HepG2 (cell line): ENCODE measurements at regions not wholly inside any gene's neighbourhood (a gene's known extent, or its start where the extent isn't known, plus 50 kb on each side); places are given as distances from the start of the nearest gene placed in this dataset.
A peak's percentile ranks its signal among the peaks of the same experiment; 100 is the strongest.

Experiments used
- BRF2 ChIP-seq: sonication (generic); formaldehyde crosslinking; IDR thresholded peaks from 2 replicates; pipeline ENCODE4 v1.8.1; 2022; ENCODE audit warnings: mild to moderate bottlenecking, missing genetic modification reagents
- MAX ChIP-seq: IDR thresholded peaks from 2 replicates; pipeline ENCODE4 v1.6.1; 2012; ENCODE audit warnings: inconsistent platforms
- SOX5 ChIP-seq: IDR thresholded peaks from 2 replicates; pipeline ENCODE4 v1.6.1; 2016; ENCODE audit warnings: borderline replicate concordance
- SRSF4 ChIP-seq: fragments of 200-400 bp; formaldehyde crosslinking; IDR thresholded peaks from one replicate; pipeline ENCODE4 v1.6.1; 2018; ENCODE audit warnings: mild to moderate bottlenecking, low read depth, low read length, moderate library complexity; ENCODE audit not compliant: poor library complexity, severe bottlenecking
- TP53 ChIP-seq: sonication (generic); formaldehyde crosslinking; conservative IDR thresholded peaks from 2 replicates; pipeline ENCODE4 v1.4.0; 2020; ENCODE audit warnings: missing genetic modification reagents
- ZBTB21 ChIP-seq: sonication (generic); formaldehyde crosslinking; IDR thresholded peaks from 2 replicates; pipeline ENCODE4 v1.4.0; 2020; ENCODE audit warnings: missing genetic modification reagents
- ZNF143 ChIP-seq: sonication (generic); formaldehyde crosslinking; IDR thresholded peaks from 2 replicates; pipeline ENCODE4 v1.4.0; 2020; ENCODE audit warnings: missing genetic modification reagents
- TF ChIP-seq, protein P1 (sequence below): sonication (generic); formaldehyde crosslinking; IDR thresholded peaks from 2 replicates; pipeline ENCODE4 v1.8.1; 2023; ENCODE audit warnings: missing genetic modification reagents, mild to moderate bottlenecking, borderline replicate concordance
- TF ChIP-seq, protein P2 (sequence below): sonication (generic); formaldehyde crosslinking; IDR thresholded peaks from 2 replicates; pipeline ENCODE4 v1.4.0; 2020; ENCODE audit warnings: missing genetic modification reagents

GRCh38 chr14:61609191-61609843, 86.0 kb upstream of the HIF1A start:
- TF ChIP-seq SOX5 (peak; percentile 89), SRSF4 (no peak), TP53 (CRISPR knock-in tag) (no peak), ZBTB21 (CRISPR knock-in tag) (no peak), BRF2 (CRISPR knock-in tag) (no peak), MAX (peak; percentile 40; the same call in 1 of the 2 replicates), ZNF143 (CRISPR knock-in tag) (no peak)
- TF ChIP-seq, protein P1, sequence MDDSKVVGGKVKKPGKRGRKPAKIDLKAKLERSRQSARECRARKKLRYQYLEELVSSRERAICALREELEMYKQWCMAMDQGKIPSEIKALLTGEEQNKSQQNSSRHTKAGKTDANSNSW (CRISPR knock-in tag): no peak
- TF ChIP-seq, protein P2, sequence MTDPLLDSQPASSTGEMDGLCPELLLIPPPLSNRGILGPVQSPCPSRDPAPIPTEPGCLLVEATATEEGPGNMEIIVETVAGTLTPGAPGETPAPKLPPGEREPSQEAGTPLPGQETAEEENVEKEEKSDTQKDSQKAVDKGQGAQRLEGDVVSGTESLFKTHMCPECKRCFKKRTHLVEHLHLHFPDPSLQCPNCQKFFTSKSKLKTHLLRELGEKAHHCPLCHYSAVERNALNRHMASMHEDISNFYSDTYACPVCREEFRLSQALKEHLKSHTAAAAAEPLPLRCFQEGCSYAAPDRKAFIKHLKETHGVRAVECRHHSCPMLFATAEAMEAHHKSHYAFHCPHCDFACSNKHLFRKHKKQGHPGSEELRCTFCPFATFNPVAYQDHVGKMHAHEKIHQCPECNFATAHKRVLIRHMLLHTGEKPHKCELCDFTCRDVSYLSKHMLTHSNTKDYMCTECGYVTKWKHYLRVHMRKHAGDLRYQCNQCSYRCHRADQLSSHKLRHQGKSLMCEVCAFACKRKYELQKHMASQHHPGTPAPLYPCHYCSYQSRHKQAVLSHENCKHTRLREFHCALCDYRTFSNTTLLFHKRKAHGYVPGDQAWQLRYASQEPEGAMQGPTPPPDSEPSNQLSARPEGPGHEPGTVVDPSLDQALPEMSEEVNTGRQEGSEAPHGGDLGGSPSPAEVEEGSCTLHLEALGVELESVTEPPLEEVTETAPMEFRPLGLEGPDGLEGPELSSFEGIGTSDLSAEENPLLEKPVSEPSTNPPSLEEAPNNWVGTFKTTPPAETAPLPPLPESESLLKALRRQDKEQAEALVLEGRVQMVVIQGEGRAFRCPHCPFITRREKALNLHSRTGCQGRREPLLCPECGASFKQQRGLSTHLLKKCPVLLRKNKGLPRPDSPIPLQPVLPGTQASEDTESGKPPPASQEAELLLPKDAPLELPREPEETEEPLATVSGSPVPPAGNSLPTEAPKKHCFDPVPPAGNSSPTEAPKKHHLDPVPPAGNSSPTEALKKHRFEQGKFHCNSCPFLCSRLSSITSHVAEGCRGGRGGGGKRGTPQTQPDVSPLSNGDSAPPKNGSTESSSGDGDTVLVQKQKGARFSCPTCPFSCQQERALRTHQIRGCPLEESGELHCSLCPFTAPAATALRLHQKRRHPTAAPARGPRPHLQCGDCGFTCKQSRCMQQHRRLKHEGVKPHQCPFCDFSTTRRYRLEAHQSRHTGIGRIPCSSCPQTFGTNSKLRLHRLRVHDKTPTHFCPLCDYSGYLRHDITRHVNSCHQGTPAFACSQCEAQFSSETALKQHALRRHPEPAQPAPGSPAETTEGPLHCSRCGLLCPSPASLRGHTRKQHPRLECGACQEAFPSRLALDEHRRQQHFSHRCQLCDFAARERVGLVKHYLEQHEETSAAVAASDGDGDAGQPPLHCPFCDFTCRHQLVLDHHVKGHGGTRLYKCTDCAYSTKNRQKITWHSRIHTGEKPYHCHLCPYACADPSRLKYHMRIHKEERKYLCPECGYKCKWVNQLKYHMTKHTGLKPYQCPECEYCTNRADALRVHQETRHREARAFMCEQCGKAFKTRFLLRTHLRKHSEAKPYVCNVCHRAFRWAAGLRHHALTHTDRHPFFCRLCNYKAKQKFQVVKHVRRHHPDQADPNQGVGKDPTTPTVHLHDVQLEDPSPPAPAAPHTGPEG (CRISPR knock-in tag): no peak
